HepG2 (cell line): ENCODE measurements at regions not wholly inside any gene's neighbourhood (a gene's known extent, or its start where the extent isn't known, plus 50 kb on each side); places are given as distances from the start of the nearest gene placed in this dataset.

Experiments used
- ATAC-seq: fragments of 200-7000 bp; cut with Tn5 transposase; 3 replicates; pipeline ENCODE4 v1.9.1; 2020; ENCODE audit warnings: mild to moderate bottlenecking, moderate library complexity
- BruUV-seq: library from RNA; stranded (reverse); fragments of 400-500 nt; replicated peaks from 2 replicates; lab custom pipeline; 2021; lab: Mats Ljungman, UMichigan
- CTCF ChIA-PET: fragments of 300-600 bp; formaldehyde crosslinking; extraction: SDS; loops from one replicate; lab custom pipeline; 2021; ENCODE audit warnings: low total read pairs, inconsistent platforms, low intra/inter-chr PET ratio; lab: Yijun Ruan, JAX
- POLR2A ChIA-PET: fragments of 350-600 bp; sonication (Branson Sonifier 250); formaldehyde crosslinking; loops from one replicate; lab custom pipeline; 2020; ENCODE audit warnings: antibody characterized with exemption, inconsistent platforms; lab: Yijun Ruan, JAX
- DNase-seq: peaks from one replicate; pipeline ENCODE4 v3.0.0-alpha.2; 2015; ENCODE audit warnings: low spot score
- FAIRE-seq: peaks from 3 replicates; lab custom pipeline; 2011; peaks lifted over from hg19 to GRCh38; lab: Jason Lieb, UNC
- H2AFZ ChIP-seq: one replicate; pipeline ENCODE4 v1.6.1; 2011; ENCODE audit warnings: low read length, inconsistent platforms
- H3K27ac ChIP-seq: fragments of 300-600 bp; 3 replicates; pipeline ENCODE4 v1.8.0; 2011; ENCODE audit warnings: mixed run types, mild to moderate bottlenecking, mixed read lengths, low read length, inconsistent platforms; ENCODE audit not compliant: insufficient read depth; ENCODE audit errors: extremely low read length
- H3K27me3 ChIP-seq, 2 experiments: fragments of 200-600 bp in 1 of 2; 2 replicates in 1 of 2; 3 replicates in 1 of 2; pipeline versions ENCODE4 v1.6.0 to v1.8.0; 2011; ENCODE audit warnings: low read length in 2 of 2, mild to moderate bottlenecking in 2 of 2, moderate library complexity in 2 of 2, inconsistent platforms in 1 of 2; ENCODE audit not compliant: insufficient read depth in 2 of 2, control insufficient read depth in 1 of 2
- H3K36me3 ChIP-seq, 2 experiments: fragments of 200-600 bp in 1 of 2; replicated peaks in 1 of 2; 2 replicates in 1 of 2; 3 replicates in 1 of 2; pipeline versions ENCODE4 v1.5.1 to v1.8.0; 2011; ENCODE audit warnings: low read length in 2 of 2, inconsistent platforms in 1 of 2; ENCODE audit not compliant: insufficient read depth in 2 of 2, control insufficient read depth in 1 of 2
- H3K4me1 ChIP-seq: 2 replicates; pipeline ENCODE4 v1.5.1; 2012; ENCODE audit warnings: low read length, inconsistent platforms; ENCODE audit not compliant: insufficient read depth
- H3K4me2 ChIP-seq: 2 replicates; pipeline ENCODE4 v1.6.0; 2011; ENCODE audit warnings: low read depth, low read length, inconsistent platforms
- H3K4me3 ChIP-seq, 3 experiments: fragments of 200-600 bp in 1 of 3; sonication (generic), shearing (Covaris generic) in 1 of 3; replicated peaks in 1 of 3; 2 replicates each; pipeline ENCODE4 v1.5.1; 2011 to 2016; ENCODE audit warnings: low read length in 3 of 3, inconsistent platforms in 2 of 3, low read depth in 2 of 3, mild to moderate bottlenecking in 2 of 3, control low read depth in 1 of 3, mixed read lengths in 1 of 3; ENCODE audit not compliant: insufficient read depth in 1 of 3
- H3K79me2 ChIP-seq: one replicate; pipeline ENCODE4 v1.6.1; 2011; ENCODE audit warnings: low read length, inconsistent platforms; ENCODE audit not compliant: insufficient read depth
- H3K9ac ChIP-seq: 2 replicates; pipeline ENCODE4 v1.6.0; 2011; ENCODE audit warnings: mild to moderate bottlenecking, low read depth, low read length, inconsistent platforms; ENCODE audit not compliant: insufficient read depth
- H3K9me3 ChIP-seq: 2 replicates; pipeline ENCODE4 v1.5.1; 2012; ENCODE audit warnings: mild to moderate bottlenecking, low read length
- H4K20me1 ChIP-seq: 2 replicates; pipeline ENCODE4 v1.6.0; 2011; ENCODE audit warnings: inconsistent platforms, mild to moderate bottlenecking, low read length, moderate library complexity; ENCODE audit not compliant: insufficient read depth
- NBN ChIP-seq: fragments of 450-650 bp; conservative IDR thresholded peaks from 2 replicates; pipeline ENCODE4 v1.6.1; 2017
- SMARCC2 ChIP-seq: fragments of 450-650 bp; IDR thresholded peaks from 2 replicates; pipeline ENCODE4 v1.6.1; 2017; ENCODE audit warnings: antibody characterized with exemption, mild to moderate bottlenecking
- SNAPC5 ChIP-seq: sonication (generic); formaldehyde crosslinking; IDR thresholded peaks from 2 replicates; pipeline ENCODE4 v1.8.1; 2023; ENCODE audit warnings: mild to moderate bottlenecking, missing genetic modification reagents, borderline replicate concordance
- TMF1 ChIP-seq: sonication (generic); formaldehyde crosslinking; IDR thresholded peaks from 2 replicates; pipeline ENCODE4 v1.8.1; 2022; ENCODE audit warnings: low read depth, missing genetic modification reagents
- ZC3H4 ChIP-seq: sonication (generic); formaldehyde crosslinking; IDR thresholded peaks from 2 replicates; pipeline ENCODE4 v1.4.0; 2020; ENCODE audit warnings: missing genetic modification reagents, borderline replicate concordance
- ZNF17 ChIP-seq: sonication (generic); formaldehyde crosslinking; IDR thresholded peaks from 2 replicates; pipeline ENCODE4 v1.5.0; 2020; ENCODE audit warnings: mild to moderate bottlenecking, missing genetic modification reagents
- ZNF782 ChIP-seq: sonication (generic); formaldehyde crosslinking; IDR thresholded peaks from 2 replicates; pipeline ENCODE4 v1.4.0; 2020; ENCODE audit warnings: missing genetic modification reagents, mild to moderate bottlenecking, borderline replicate concordance
- WGBS: methylation state at CpG from one replicate; pipeline ENCODE4 v1.1.6; 2017; ENCODE audit warnings: low lambda C conversion rate; 5-methylcytosine and 5-hydroxymethylcytosine counted together
- in situ Hi-C: cut with HindIII; loops from 2 replicates; pipeline ENCODE4 v1.10.0; 2017; ENCODE audit warnings: low pct_unique_long_range_greater_than_20kb; ENCODE audit not compliant: extremely low pct_ligation_motif_present
- intact Hi-C: fragments of 100-400 bp; cut with micrococcal nuclease; formaldehyde crosslinking; loops from one replicate; pipeline ENCODE4 v1.10.0; 2022; ENCODE audit not compliant: unreplicated experiment

GRCh38 chr7:69129524-69129923, 468.8 kb upstream of the AUTS2 start:
- 0% methylated on average over 4 of the region's 4 CpGs for WGBS

GRCh38 chr7:69129951-69130350, 468.3 kb upstream of the AUTS2 start:
- intact Hi-C loops, result no loop called here
- H3K27ac ChIP-seq, result no peak overlapping the region
- POLR2A ChIA-PET, result no interaction called here
- no peak for TF ChIP-seq SMARCC2
- TF ChIP-seq, all 625 proteins: peak for 0
- Histone ChIP-seq H3K4me1 (no peaks in the 10 kb centered on the region), H3K27me3 (no peaks in the 10 kb centered on the region), H3K4me3 (no peak overlapping the region), H3K9me3 (peaks cover 24% of the 10 kb centered on the region; the same call in 1 of the 2 replicates), H3K36me3 (no peaks in the 10 kb centered on the region), H3K4me2 (no peak overlapping the region), H4K20me1 (no peaks in the 10 kb centered on the region), H3K9ac (no peak overlapping the region), H3K79me2 (no peaks in the 10 kb centered on the region), H2AFZ (no peak overlapping the region)
- CTCF ChIA-PET, result no interaction called here
- ATAC-seq (no peak), DNase-seq (no peak), FAIRE-seq (no peak)
- no TSS peak for BruUV-seq
- in situ Hi-C loops, result no loop called here
- 10% methylated on average over 7 of the region's 7 CpGs for WGBS

More at GRCh38 chr7:69129524-69129923, 468.8 kb upstream of the AUTS2 start:
- intact Hi-C loops (no loop called here), in situ Hi-C loops (no loop called here)
- no peak overlapping the region for H3K4me3 ChIP-seq
- no peak for ATAC-seq
- no TSS peak for BruUV-seq
- H3K4me2 ChIP-seq, result no peak overlapping the region
- DNase-seq, result no peak
- H2AFZ ChIP-seq, result no peak overlapping the region
- H3K27me3 ChIP-seq, result no peaks in the 10 kb centered on the region
- H4K20me1 ChIP-seq, result no peaks in the 10 kb centered on the region
- H3K9me3 ChIP-seq, result peaks cover 20% of the 10 kb centered on the region; the same call in 1 of the 2 replicates
- no peaks in the 10 kb centered on the region for H3K79me2 ChIP-seq
- ChIA-PET POLR2A (no interaction called here), CTCF (no interaction called here)
- no peaks in the 10 kb centered on the region for H3K4me1 ChIP-seq
- H3K36me3 ChIP-seq, result no peaks in the 10 kb centered on the region
- FAIRE-seq, result no peak
- no peak overlapping the region for H3K27ac ChIP-seq
- TF ChIP-seq NBN, result no peak
- H3K9ac ChIP-seq, result no peak overlapping the region

- no peak for ATAC-seq
Measured at GRCh38 chr7:69130396-69130795, 467.9 kb upstream of the AUTS2 start.

More at GRCh38 chr7:69130396-69130795, 467.9 kb upstream of the AUTS2 start:
- H3K27ac ChIP-seq, result no peak overlapping the region
- H2AFZ ChIP-seq, result no peak overlapping the region
- no peaks in the 10 kb centered on the region for H3K27me3 ChIP-seq
- H4K20me1 ChIP-seq, result no peaks in the 10 kb centered on the region
- DNase-seq (no peak), FAIRE-seq (no peak)
- H3K4me2 ChIP-seq, result no peak overlapping the region
- no peaks in the 10 kb centered on the region for H3K36me3 ChIP-seq
- no peaks in the 10 kb centered on the region for H3K79me2 ChIP-seq
- no peak for TF ChIP-seq TMF1
- TF ChIP-seq ZNF782 (CRISPR knock-in tag), result no peak
- no peak for TF ChIP-seq SNAPC5 (CRISPR knock-in tag)
- no peak for TF ChIP-seq ZC3H4
- TF ChIP-seq ZNF17, result no peak
- no peak overlapping the region for H3K4me3 ChIP-seq
- H3K9me3 ChIP-seq, result peaks cover 28% of the 10 kb centered on the region; the same call in 1 of the 2 replicates
- 0% methylated on average over 2 of the region's 2 CpGs for WGBS
- H3K9ac ChIP-seq, result no peak overlapping the region
- POLR2A ChIA-PET, result no interaction called here
- in situ Hi-C loops (no loop called here), intact Hi-C loops (no loop called here)
- CTCF ChIA-PET, result no interaction called here
- BruUV-seq, result no TSS peak
- no peaks in the 10 kb centered on the region for H3K4me1 ChIP-seq
